GM12878 (cell line): ENCODE measurements at regions not wholly inside any gene's neighbourhood (a gene's known extent, or its start where the extent isn't known, plus 50 kb on each side); places are given as distances from the start of the nearest gene placed in this dataset.

ENCODE experiments used
- EZH2 ChIP-seq: IDR thresholded peaks from 2 replicates; pipeline ENCODE4 v1.6.1; 2012; ENCODE audit warnings: low read depth, mild to moderate bottlenecking, control low read depth, inconsistent platforms, low read length, borderline replicate concordance; ENCODE audit not compliant: control insufficient read depth
- HDAC2 ChIP-seq: fragments of 200-600 bp; sonication (generic); IDR thresholded peaks from 2 replicates; pipeline ENCODE4 v1.6.1; 2017
- MTA3 ChIP-seq: IDR thresholded peaks from 2 replicates; pipeline ENCODE4 v1.6.1; 2012; ENCODE audit warnings: low read length, inconsistent platforms, borderline replicate concordance
- POLR2A ChIP-seq: IDR thresholded peaks from 2 replicates; pipeline ENCODE4 v1.6.1; 2011; ENCODE audit warnings: low read depth, mild to moderate bottlenecking, low read length
- RAD21 ChIP-seq: IDR thresholded peaks from 2 replicates; pipeline ENCODE4 v1.6.1; 2011; ENCODE audit warnings: mild to moderate bottlenecking, low read depth, low read length, moderate library complexity; ENCODE audit not compliant: insufficient read depth
- SIN3A ChIP-seq: IDR thresholded peaks from 2 replicates; pipeline ENCODE4 v1.6.1; 2012; ENCODE audit warnings: low read depth, low read length, improper control_type of control experiment
- SREBF2 ChIP-seq: IDR thresholded peaks from 2 replicates; pipeline ENCODE4 v1.6.1; 2012; ENCODE audit warnings: mild to moderate bottlenecking, low read length
- TAF1 ChIP-seq: IDR thresholded peaks from 2 replicates; pipeline ENCODE4 v1.6.1; 2011; ENCODE audit warnings: mild to moderate bottlenecking, low read depth, low read length, borderline replicate concordance
- ZNF274 ChIP-seq: IDR thresholded peaks from one replicate; pipeline ENCODE4 v1.8.0; 2011; ENCODE audit not compliant: insufficient read length, insufficient read depth
- TF ChIP-seq, protein P1 (sequence below): fragments of 450-650 bp; IDR thresholded peaks from 2 replicates; pipeline ENCODE4 v1.6.1; 2016; ENCODE audit warnings: mild to moderate bottlenecking, moderate library complexity, borderline replicate concordance
- TF ChIP-seq, protein P2 (sequence below), 3 experiments: IDR thresholded peaks in 2 of 3; conservative IDR thresholded peaks in 1 of 3; 2 replicates each; pipeline ENCODE4 v1.5.1; 2011; ENCODE audit warnings: low read depth in 3 of 3, low read length in 3 of 3, mild to moderate bottlenecking in 3 of 3, control low read depth in 2 of 3, moderate library complexity in 2 of 3, inconsistent platforms in 1 of 3, mixed read lengths in 1 of 3; ENCODE audit not compliant: control insufficient read depth in 2 of 3, insufficient read depth in 1 of 3; ENCODE audit errors: extremely low read depth in 1 of 3
- TF ChIP-seq, protein P3 (sequence below): IDR thresholded peaks from 2 replicates; pipeline ENCODE4 v1.6.1; 2012; ENCODE audit warnings: low read depth, low read length, improper control_type of control experiment
- TF ChIP-seq, protein P4 (sequence below): IDR thresholded peaks from 2 replicates; pipeline ENCODE4 v1.6.1; 2011; ENCODE audit warnings: borderline replicate concordance, low read depth, mild to moderate bottlenecking, moderate library complexity, mixed read lengths, low read length; ENCODE audit not compliant: insufficient read depth; ENCODE audit errors: extremely low read length

GRCh38 chr4:24408640-24409039, 175.7 kb downstream of the DHX15 start:
- TF ChIP-seq SIN3A (no peak), RAD21 (no peak), SREBF2 (no peak), ZNF274 (no peak), EZH2 (no peak), HDAC2 (no peak), POLR2A (no peak), TAF1 (no peak), MTA3 (no peak)
- TF ChIP-seq, protein P1, sequence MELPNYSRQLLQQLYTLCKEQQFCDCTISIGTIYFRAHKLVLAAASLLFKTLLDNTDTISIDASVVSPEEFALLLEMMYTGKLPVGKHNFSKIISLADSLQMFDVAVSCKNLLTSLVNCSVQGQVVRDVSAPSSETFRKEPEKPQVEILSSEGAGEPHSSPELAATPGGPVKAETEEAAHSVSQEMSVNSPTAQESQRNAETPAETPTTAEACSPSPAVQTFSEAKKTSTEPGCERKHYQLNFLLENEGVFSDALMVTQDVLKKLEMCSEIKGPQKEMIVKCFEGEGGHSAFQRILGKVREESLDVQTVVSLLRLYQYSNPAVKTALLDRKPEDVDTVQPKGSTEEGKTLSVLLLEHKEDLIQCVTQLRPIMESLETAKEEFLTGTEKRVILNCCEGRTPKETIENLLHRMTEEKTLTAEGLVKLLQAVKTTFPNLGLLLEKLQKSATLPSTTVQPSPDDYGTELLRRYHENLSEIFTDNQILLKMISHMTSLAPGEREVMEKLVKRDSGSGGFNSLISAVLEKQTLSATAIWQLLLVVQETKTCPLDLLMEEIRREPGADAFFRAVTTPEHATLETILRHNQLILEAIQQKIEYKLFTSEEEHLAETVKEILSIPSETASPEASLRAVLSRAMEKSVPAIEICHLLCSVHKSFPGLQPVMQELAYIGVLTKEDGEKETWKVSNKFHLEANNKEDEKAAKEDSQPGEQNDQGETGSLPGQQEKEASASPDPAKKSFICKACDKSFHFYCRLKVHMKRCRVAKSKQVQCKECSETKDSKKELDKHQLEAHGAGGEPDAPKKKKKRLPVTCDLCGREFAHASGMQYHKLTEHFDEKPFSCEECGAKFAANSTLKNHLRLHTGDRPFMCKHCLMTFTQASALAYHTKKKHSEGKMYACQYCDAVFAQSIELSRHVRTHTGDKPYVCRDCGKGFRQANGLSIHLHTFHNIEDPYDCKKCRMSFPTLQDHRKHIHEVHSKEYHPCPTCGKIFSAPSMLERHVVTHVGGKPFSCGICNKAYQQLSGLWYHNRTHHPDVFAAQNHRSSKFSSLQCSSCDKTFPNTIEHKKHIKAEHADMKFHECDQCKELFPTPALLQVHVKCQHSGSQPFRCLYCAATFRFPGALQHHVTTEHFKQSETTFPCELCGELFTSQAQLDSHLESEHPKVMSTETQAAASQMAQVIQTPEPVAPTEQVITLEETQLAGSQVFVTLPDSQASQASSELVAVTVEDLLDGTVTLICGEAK = no peak
- TF ChIP-seq, protein P2, sequence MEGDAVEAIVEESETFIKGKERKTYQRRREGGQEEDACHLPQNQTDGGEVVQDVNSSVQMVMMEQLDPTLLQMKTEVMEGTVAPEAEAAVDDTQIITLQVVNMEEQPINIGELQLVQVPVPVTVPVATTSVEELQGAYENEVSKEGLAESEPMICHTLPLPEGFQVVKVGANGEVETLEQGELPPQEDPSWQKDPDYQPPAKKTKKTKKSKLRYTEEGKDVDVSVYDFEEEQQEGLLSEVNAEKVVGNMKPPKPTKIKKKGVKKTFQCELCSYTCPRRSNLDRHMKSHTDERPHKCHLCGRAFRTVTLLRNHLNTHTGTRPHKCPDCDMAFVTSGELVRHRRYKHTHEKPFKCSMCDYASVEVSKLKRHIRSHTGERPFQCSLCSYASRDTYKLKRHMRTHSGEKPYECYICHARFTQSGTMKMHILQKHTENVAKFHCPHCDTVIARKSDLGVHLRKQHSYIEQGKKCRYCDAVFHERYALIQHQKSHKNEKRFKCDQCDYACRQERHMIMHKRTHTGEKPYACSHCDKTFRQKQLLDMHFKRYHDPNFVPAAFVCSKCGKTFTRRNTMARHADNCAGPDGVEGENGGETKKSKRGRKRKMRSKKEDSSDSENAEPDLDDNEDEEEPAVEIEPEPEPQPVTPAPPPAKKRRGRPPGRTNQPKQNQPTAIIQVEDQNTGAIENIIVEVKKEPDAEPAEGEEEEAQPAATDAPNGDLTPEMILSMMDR (IDR thresholded peaks at IDR 0.05 in 2 of 3, conservative IDR thresholded peaks at IDR 0.05 in 1 of 3; ENCODE audit: control insufficient read depth in 2 of 3, extremely low read depth in 1 of 3, insufficient read depth in 1 of 3, low read depth in 3 of 3, low read length in 3 of 3) = no peak
- TF ChIP-seq, protein P3, sequence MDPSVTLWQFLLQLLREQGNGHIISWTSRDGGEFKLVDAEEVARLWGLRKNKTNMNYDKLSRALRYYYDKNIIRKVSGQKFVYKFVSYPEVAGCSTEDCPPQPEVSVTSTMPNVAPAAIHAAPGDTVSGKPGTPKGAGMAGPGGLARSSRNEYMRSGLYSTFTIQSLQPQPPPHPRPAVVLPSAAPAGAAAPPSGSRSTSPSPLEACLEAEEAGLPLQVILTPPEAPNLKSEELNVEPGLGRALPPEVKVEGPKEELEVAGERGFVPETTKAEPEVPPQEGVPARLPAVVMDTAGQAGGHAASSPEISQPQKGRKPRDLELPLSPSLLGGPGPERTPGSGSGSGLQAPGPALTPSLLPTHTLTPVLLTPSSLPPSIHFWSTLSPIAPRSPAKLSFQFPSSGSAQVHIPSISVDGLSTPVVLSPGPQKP = no peak
- TF ChIP-seq, protein P4, sequence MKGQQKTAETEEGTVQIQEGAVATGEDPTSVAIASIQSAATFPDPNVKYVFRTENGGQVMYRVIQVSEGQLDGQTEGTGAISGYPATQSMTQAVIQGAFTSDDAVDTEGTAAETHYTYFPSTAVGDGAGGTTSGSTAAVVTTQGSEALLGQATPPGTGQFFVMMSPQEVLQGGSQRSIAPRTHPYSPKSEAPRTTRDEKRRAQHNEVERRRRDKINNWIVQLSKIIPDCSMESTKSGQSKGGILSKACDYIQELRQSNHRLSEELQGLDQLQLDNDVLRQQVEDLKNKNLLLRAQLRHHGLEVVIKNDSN = no peak
